ENCODE measurements at regions not wholly inside any gene's neighbourhood (a gene's known extent, or its start where the extent isn't known, plus 50 kb on each side); places are given as distances from the start of the nearest gene placed in this dataset. TPM values are rescaled to one million over a fixed set of nuclear protein-coding genes. Genes with fewer than 3 reads are reported as not detected.
"Not testable (repeated sequence)": the region's sequence is repeated elsewhere in the genome, so short reads cannot be mapped to it uniquely, and the experiment has no call there.

DNA sequence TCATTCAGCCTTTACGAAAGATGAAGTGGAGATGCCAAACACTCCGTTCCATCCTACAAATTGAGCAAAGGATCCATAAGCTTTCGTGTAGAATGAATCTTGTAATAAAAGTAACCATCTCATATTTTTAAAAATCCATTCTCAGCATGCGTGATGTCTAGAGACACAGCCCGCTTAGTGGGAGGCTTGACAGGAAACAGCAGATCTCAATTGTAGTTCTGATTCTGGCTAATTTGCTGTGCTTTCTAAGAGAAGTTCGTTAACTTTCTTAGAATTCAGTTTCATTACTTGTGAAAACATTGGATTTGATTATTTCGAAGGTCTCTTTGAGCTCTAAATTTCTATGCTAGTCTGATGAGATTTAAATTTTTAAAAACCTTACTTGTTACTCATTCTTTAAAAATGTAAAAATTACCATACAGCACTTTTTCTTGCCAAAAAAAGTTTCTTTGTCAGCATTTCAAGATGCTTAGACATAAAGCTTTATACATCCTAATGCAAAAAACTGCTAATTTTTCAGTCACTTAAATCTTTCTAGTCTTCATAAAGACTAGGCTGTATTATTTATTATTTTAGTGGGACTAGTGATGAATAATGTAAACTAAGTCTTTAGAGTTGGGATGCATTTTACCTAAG is 66.9 kb upstream of the NEIL3 start:
- no peaks in the 10 kb centered on the region for H3K36me3 ChIP-seq (ENCODE audit: control insufficient read depth, insufficient read depth, low read length)
- no peaks in the 10 kb centered on the region for H3K4me1 ChIP-seq (ENCODE audit: control insufficient read depth, insufficient read depth, low read length)
- no peaks in the 10 kb centered on the region for H3K27me3 ChIP-seq (ENCODE audit: control insufficient read depth, insufficient read depth, low read length)
- H3K9me3 ChIP-seq (ENCODE audit: control insufficient read depth, insufficient read depth, low read length) = no peaks in the 10 kb centered on the region
- WGBS (ENCODE audit: insufficient coverage) = no CpG with 5 or more reads among the region's 7 CpGs
- no peak overlapping the region for H3K27ac ChIP-seq (ENCODE audit: low read depth, low read length)
- DNase-seq (ENCODE audit: low read depth in 4 of 6, low spot score in 6 of 6) = no peak
- H3K4me3 ChIP-seq (ENCODE audit: low read depth, low read length) = no peak overlapping the region

DNA sequence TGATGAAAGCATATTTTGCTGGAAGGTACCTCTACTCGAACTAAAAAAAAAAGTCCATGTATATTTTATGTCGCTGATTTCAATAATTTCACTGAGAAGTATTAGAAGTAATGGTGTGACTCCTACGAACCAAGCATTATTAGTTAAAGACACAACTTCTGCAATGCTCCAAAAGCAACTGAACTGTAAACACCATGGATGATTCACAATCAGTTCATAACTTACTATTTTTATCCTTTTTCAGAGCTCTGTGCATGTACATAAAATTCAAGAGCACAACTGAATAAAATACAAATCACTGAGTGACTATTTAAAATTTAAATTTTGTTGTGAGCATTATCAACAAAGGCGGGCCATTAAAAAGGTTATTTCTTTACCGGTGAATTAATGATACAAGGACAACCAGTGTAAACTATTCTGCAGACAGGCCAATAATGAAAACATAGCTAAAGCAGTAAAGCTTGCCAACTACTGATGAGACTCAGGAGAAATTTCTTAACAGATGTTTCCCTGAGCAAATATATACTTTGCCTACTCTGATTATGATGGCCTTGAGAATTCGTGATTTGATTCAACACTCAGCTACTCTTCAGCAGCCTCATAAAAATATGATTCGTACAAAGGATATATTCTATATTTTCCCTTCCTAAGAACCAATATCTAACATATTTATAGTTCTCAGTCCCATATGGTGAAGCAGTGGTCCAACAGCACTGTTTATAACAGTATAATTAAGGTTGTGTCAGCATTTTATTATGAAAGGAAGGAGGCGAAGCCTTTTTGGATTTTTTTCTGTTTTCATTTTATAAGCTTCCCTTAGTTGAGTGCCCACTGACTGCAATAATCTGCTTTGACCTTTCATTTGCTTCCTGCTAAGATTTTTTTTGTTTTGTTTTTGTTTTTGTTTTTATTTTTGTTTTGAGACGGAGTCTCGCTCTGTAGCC is 62.8 kb upstream of the NEIL3 start:
- H3K27ac ChIP-seq (ENCODE audit: low read depth, low read length) = no peak overlapping the region
- no peak overlapping the region for H3K4me3 ChIP-seq (ENCODE audit: low read depth, low read length)
- no peaks in the 10 kb centered on the region for H3K9me3 ChIP-seq (ENCODE audit: control insufficient read depth, insufficient read depth, low read length)
- DNase-seq (ENCODE audit: low read depth in 4 of 6, low spot score in 6 of 6) = peak in 3 of 6 donors; percentile 9 to 88 (median 24)
- H3K36me3 ChIP-seq (ENCODE audit: control insufficient read depth, insufficient read depth, low read length) = no peaks in the 10 kb centered on the region
- peaks cover 3% of the 10 kb centered on the region for H3K4me1 ChIP-seq (ENCODE audit: control insufficient read depth, insufficient read depth, low read length)
- H3K27me3 ChIP-seq (ENCODE audit: control insufficient read depth, insufficient read depth, low read length) = no peaks in the 10 kb centered on the region
- WGBS (ENCODE audit: insufficient coverage) = 100% methylated on average over 1 of the region's 10 CpGs

- Histone ChIP-seq H3K27me3 (ENCODE audit: control insufficient read depth, insufficient read depth, low read length) (no peaks in the 10 kb centered on the region), H3K36me3 (ENCODE audit: control insufficient read depth, insufficient read depth, low read length) (no peaks in the 10 kb centered on the region), H3K27ac (ENCODE audit: low read depth, low read length) (no peak overlapping the region), H3K4me3 (ENCODE audit: low read depth, low read length) (no peak overlapping the region), H3K4me1 (ENCODE audit: control insufficient read depth, insufficient read depth, low read length) (peaks cover 3% of the 10 kb centered on the region), H3K9me3 (ENCODE audit: control insufficient read depth, insufficient read depth, low read length) (no peaks in the 10 kb centered on the region)
- 14% methylated on average over 10 of the region's 15 CpGs for WGBS (ENCODE audit: insufficient coverage)
- DNase-seq (ENCODE audit: low read depth in 4 of 6, low spot score in 6 of 6) = peak; percentile 33 to 93 (median 48)
Observed at GRCh38 chr4:177250056-177250696, 59.5 kb upstream of the NEIL3 start.

GRCh38 chr4:177251237-177251636 is 58.4 kb upstream of the NEIL3 start:
- no peak for DNase-seq (ENCODE audit: low read depth in 4 of 6, low spot score in 6 of 6)

DNA sequence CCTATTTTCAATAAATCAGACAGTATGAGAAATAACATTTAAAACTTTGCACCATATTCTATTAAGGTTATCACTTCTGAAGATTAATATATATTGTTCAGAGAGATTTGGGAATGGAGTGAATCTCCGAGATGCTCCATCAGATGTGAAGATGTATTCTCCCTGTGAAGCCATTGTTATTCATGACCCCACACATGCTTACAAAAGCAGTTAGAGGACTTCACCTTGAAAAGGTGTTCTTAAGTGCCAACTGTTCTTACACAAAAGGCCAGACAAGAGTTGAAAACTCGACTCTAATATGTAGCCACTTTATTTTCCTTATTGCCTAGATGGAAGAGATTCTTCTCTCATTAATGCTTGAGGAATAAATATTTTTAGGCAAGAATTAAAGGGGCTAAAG is 54.3 kb upstream of the NEIL3 start:
- no peak for DNase-seq (ENCODE audit: low read depth in 4 of 6, low spot score in 6 of 6)
- Histone ChIP-seq H3K9me3 (ENCODE audit: control insufficient read depth, insufficient read depth, low read length) (no peaks in the 10 kb centered on the region), H3K27ac (ENCODE audit: low read depth, low read length) (no peak overlapping the region), H3K27me3 (ENCODE audit: control insufficient read depth, insufficient read depth, low read length) (no peaks in the 10 kb centered on the region), H3K4me1 (ENCODE audit: control insufficient read depth, insufficient read depth, low read length) (no peaks in the 10 kb centered on the region), H3K36me3 (ENCODE audit: control insufficient read depth, insufficient read depth, low read length) (no peaks in the 10 kb centered on the region), H3K4me3 (ENCODE audit: low read depth, low read length) (no peak overlapping the region)
- WGBS (ENCODE audit: insufficient coverage) = no CpG with 5 or more reads among the region's 2 CpGs

More at GRCh38 chr4:177251237-177251636, 58.4 kb upstream of the NEIL3 start:
- no peak overlapping the region for H3K27ac ChIP-seq (ENCODE audit: low read depth, low read length)
- no peak overlapping the region for H3K4me3 ChIP-seq (ENCODE audit: low read depth, low read length)
- H3K9me3 ChIP-seq (ENCODE audit: control insufficient read depth, insufficient read depth, low read length) = no peaks in the 10 kb centered on the region
- H3K36me3 ChIP-seq (ENCODE audit: control insufficient read depth, insufficient read depth, low read length) = no peaks in the 10 kb centered on the region
- 86% methylated on average over 6 of the region's 7 CpGs for WGBS (ENCODE audit: insufficient coverage)
- peaks cover 3% of the 10 kb centered on the region for H3K4me1 ChIP-seq (ENCODE audit: control insufficient read depth, insufficient read depth, low read length)
- H3K27me3 ChIP-seq (ENCODE audit: control insufficient read depth, insufficient read depth, low read length) = no peaks in the 10 kb centered on the region

- H3K9me3 ChIP-seq (ENCODE audit: control insufficient read depth, insufficient read depth, low read length) = no peaks in the 10 kb centered on the region
- DNase-seq (ENCODE audit: low read depth in 4 of 6, low spot score in 6 of 6) = no peak
- 60% methylated on average over 2 of the region's 6 CpGs for WGBS (ENCODE audit: insufficient coverage)
- H3K27me3 ChIP-seq (ENCODE audit: control insufficient read depth, insufficient read depth, low read length) = no peaks in the 10 kb centered on the region
- no peak overlapping the region for H3K4me3 ChIP-seq (ENCODE audit: low read depth, low read length)
- H3K4me1 ChIP-seq (ENCODE audit: control insufficient read depth, insufficient read depth, low read length) = no peaks in the 10 kb centered on the region
- H3K36me3 ChIP-seq (ENCODE audit: control insufficient read depth, insufficient read depth, low read length) = no peaks in the 10 kb centered on the region
- H3K27ac ChIP-seq (ENCODE audit: low read depth, low read length) = no peak overlapping the region
Observed at GRCh38 chr4:177256950-177257349, 52.7 kb upstream of the NEIL3 start.

DNA sequence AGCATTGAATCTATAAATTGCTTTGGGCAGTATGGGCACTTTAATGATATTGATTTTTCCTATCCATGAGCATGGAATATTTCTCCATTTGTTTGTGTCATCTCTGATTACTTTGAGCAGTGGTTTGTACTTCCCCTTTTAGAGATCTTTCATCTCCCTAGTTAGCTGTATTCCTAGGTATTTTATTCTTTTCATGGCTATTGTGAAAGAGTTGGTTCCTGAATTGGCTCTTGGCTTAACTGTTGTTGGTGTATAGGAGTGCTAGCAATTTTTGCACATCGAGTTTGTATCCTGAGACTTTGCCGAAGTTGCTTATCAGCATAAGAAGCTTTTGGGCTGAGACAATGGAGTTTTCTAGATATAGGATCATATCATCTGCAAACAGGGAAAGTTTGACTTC is 50.2 kb upstream of the NEIL3 start:
- H3K9me3 ChIP-seq (ENCODE audit: control insufficient read depth, insufficient read depth, low read length); H3K4me1 ChIP-seq (ENCODE audit: control insufficient read depth, insufficient read depth, low read length); H3K36me3 ChIP-seq (ENCODE audit: control insufficient read depth, insufficient read depth, low read length); DNase-seq (ENCODE audit: low read depth in 4 of 6, low spot score in 6 of 6); H3K27me3 ChIP-seq (ENCODE audit: control insufficient read depth, insufficient read depth, low read length); H3K27ac ChIP-seq (ENCODE audit: low read depth, low read length); H3K4me3 ChIP-seq (ENCODE audit: low read depth, low read length): not testable (repeated sequence)
- 100% methylated on average over 1 of the region's 2 CpGs for WGBS (ENCODE audit: insufficient coverage)

Small RNA genes in the stretch of these regions (small RNA-seq; reads per million reads assigned to genes)
- gene RN7SKP136 (ENCODE audit: low replicate concordance) = not detected

All from spinal cord (tissue), 10 donors.